ENCODE measurements at regions not wholly inside any gene's neighbourhood (a gene's known extent, or its start where the extent isn't known, plus 50 kb on each side); places are given as distances from the start of the nearest gene placed in this dataset.

GRCh38 chr1:51048670-51049069 lies 53.4 kb upstream of the C1orf185 start:
- in situ Hi-C loops (cut with MboI): no loop called here
- TF ChIP-seq EZH2 (IDR thresholded peaks at IDR 0.05; ENCODE audit: insufficient read depth, poor library complexity, severe bottlenecking): no peak
- TF ChIP-seq EZH2phosphoT487 (IDR thresholded peaks at IDR 0.05; ENCODE audit: insufficient read depth, low read depth): no peak
- 19 to 21% methylated on average over 2 of the region's 2 CpGs for WGBS, 2 experiments (ENCODE audit: low coverage in 1 of 2, low lambda C conversion rate in 2 of 2, missing lambda C conversion rate in 2 of 2)

More at GRCh38 chr1:51048670-51049069, 53.4 kb upstream of the C1orf185 start:
- H3K9ac ChIP-seq: no peak overlapping the region
- no peaks in the 10 kb centered on the region for H3K9me2 ChIP-seq (ENCODE audit: insufficient read depth)
- H3K27me3 ChIP-seq (replicated peaks; ENCODE audit: insufficient read depth): no peaks in the 10 kb centered on the region
- no peak overlapping the region for H3K27ac ChIP-seq
- no peak for DNase-seq
- H3K4me1 ChIP-seq (ENCODE audit: insufficient read depth): no peaks in the 10 kb centered on the region
- no peaks in the 10 kb centered on the region for H3K9me3 ChIP-seq (ENCODE audit: low read depth)
- no peaks in the 10 kb centered on the region for H3K36me3 ChIP-seq (ENCODE audit: low read depth)
- no peaks in the 10 kb centered on the region for H3F3A ChIP-seq (ENCODE audit: insufficient read depth)
- no peak overlapping the region for H3K4me2 ChIP-seq (ENCODE audit: unreplicated experiment)
- no peak overlapping the region for H3K4me3 ChIP-seq
- no peaks in the 10 kb centered on the region for H4K20me1 ChIP-seq (ENCODE audit: insufficient read depth)
- H2AFZ ChIP-seq: no peak overlapping the region
- H3K79me2 ChIP-seq (ENCODE audit: insufficient read depth): no peaks in the 10 kb centered on the region

All from GM23248 (cell line).